ENCODE measurements at regions not wholly inside any gene's neighbourhood (a gene's known extent, or its start where the extent isn't known, plus 50 kb on each side); places are given as distances from the start of the nearest gene placed in this dataset.

- TF ChIP-seq CTCF (IDR thresholded peaks at IDR 0.05) = no peak
- no peak for TF ChIP-seq ZFX (IDR thresholded peaks at IDR 0.05; ENCODE audit: borderline replicate concordance)
Measured at GRCh38 chr4:52263607-52264006, 212.5 kb downstream of the SPATA18 start.
